ENCODE measurements at regions not wholly inside any gene's neighbourhood (a gene's known extent, or its start where the extent isn't known, plus 50 kb on each side); places are given as distances from the start of the nearest gene placed in this dataset.

GRCh38 chr6:166691746-166692145, 64.7 kb upstream of the RPS6KA2 start:
- TF ChIP-seq, protein P1, sequence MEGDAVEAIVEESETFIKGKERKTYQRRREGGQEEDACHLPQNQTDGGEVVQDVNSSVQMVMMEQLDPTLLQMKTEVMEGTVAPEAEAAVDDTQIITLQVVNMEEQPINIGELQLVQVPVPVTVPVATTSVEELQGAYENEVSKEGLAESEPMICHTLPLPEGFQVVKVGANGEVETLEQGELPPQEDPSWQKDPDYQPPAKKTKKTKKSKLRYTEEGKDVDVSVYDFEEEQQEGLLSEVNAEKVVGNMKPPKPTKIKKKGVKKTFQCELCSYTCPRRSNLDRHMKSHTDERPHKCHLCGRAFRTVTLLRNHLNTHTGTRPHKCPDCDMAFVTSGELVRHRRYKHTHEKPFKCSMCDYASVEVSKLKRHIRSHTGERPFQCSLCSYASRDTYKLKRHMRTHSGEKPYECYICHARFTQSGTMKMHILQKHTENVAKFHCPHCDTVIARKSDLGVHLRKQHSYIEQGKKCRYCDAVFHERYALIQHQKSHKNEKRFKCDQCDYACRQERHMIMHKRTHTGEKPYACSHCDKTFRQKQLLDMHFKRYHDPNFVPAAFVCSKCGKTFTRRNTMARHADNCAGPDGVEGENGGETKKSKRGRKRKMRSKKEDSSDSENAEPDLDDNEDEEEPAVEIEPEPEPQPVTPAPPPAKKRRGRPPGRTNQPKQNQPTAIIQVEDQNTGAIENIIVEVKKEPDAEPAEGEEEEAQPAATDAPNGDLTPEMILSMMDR (IDR thresholded peaks at IDR 0.05), result no peak
- no peak for TF ChIP-seq POLR2A (IDR thresholded peaks at IDR 0.05)
